ENCODE measurements at regions not wholly inside any gene's neighbourhood (a gene's known extent, or its start where the extent isn't known, plus 50 kb on each side); places are given as distances from the start of the nearest gene placed in this dataset.
"Not testable (repeated sequence)": the region's sequence is repeated elsewhere in the genome, so short reads cannot be mapped to it uniquely, and the experiment has no call there.

- no peak for DNase-seq (ENCODE audit: low spot score)
- Histone ChIP-seq H3K9me3 (ENCODE audit: low read length) (no peaks in the 10 kb centered on the region), H3K27ac (ENCODE audit: low read depth, low read length, poor library complexity, severe bottlenecking) (no peak overlapping the region), H3K79me2 (ENCODE audit: insufficient read depth, low read depth, low read length) (no peaks in the 10 kb centered on the region), H3K4me2 (ENCODE audit: low read length) (no peak overlapping the region), H4K20me1 (ENCODE audit: insufficient read depth, low read length) (no peaks in the 10 kb centered on the region), H3K4me1 (ENCODE audit: insufficient read depth, low read length, poor library complexity, severe bottlenecking) (no peaks in the 10 kb centered on the region), H3K4me3 (ENCODE audit: low read depth, low read length, poor library complexity, severe bottlenecking) (no peak overlapping the region), H3K9me2 (ENCODE audit: insufficient read depth, low read length) (no peaks in the 10 kb centered on the region), H3K36me3 (ENCODE audit: insufficient read depth, low read length) (no peaks in the 10 kb centered on the region), H2AFZ (ENCODE audit: low read length) (no peak overlapping the region)
- intact Hi-C loops (cut with micrococcal nuclease; ENCODE audit: unreplicated experiment) = loop anchor here (1.0 to 2.0 kb wide), 6 partner anchors 181 to 803 kb away; no protein-coding TSS in a partner anchor
- ChIA-PET CTCF (ENCODE audit: unreplicated experiment) (interaction anchor here (0.6 kb wide), 1 partner anchor 79 kb away, joined by 3 read pairs; no protein-coding TSS in a partner anchor), POLR2A (interaction anchor here (0.7 kb wide), 1 partner anchor 46 kb away, joined by 4 read pairs; no protein-coding TSS in a partner anchor)
- no TSS peak for BruUV-seq (replicated peaks)
- TF ChIP-seq CTCF (conservative IDR thresholded peaks at IDR 0.05; ENCODE audit: low read length) (no peak), EZH2phosphoT487 (IDR thresholded peaks at IDR 0.05; ENCODE audit: borderline replicate concordance, low read depth, low read length) (no peak)
Observed at GRCh38 chr1:200487650-200488049, 77.8 kb upstream of the ZNF281 start.

- no peaks in the 10 kb centered on the region for H3K9me2 ChIP-seq (ENCODE audit: insufficient read depth, low read length)
- no peaks in the 10 kb centered on the region for H3K79me2 ChIP-seq (ENCODE audit: insufficient read depth, low read depth, low read length)
- no peak overlapping the region for H2AFZ ChIP-seq (ENCODE audit: low read length)
- H3K4me3 ChIP-seq (ENCODE audit: low read depth, low read length, poor library complexity, severe bottlenecking) = no peak overlapping the region
- no peak for TF ChIP-seq EZH2phosphoT487 (IDR thresholded peaks at IDR 0.05; ENCODE audit: borderline replicate concordance, low read depth, low read length)
- no peak for TF ChIP-seq CTCF (conservative IDR thresholded peaks at IDR 0.05; ENCODE audit: low read length)
- H3K9me3 ChIP-seq (ENCODE audit: low read length) = no peaks in the 10 kb centered on the region
- intact Hi-C loops (cut with micrococcal nuclease; ENCODE audit: unreplicated experiment) = no loop called here
- no peaks in the 10 kb centered on the region for H4K20me1 ChIP-seq (ENCODE audit: insufficient read depth, low read length)
- no peak overlapping the region for H3K27ac ChIP-seq (ENCODE audit: low read depth, low read length, poor library complexity, severe bottlenecking)
- no peak overlapping the region for H3K4me2 ChIP-seq (ENCODE audit: low read length)
- ChIA-PET CTCF (ENCODE audit: unreplicated experiment) (no interaction called here), POLR2A (no interaction called here)
- H3K36me3 ChIP-seq (ENCODE audit: insufficient read depth, low read length) = no peaks in the 10 kb centered on the region
- DNase-seq (ENCODE audit: low spot score) = no peak
- H3K4me1 ChIP-seq (ENCODE audit: insufficient read depth, low read length, poor library complexity, severe bottlenecking) = no peaks in the 10 kb centered on the region
- BruUV-seq (replicated peaks) = no TSS peak
Observed at GRCh38 chr1:200486634-200487033, 76.8 kb upstream of the ZNF281 start.

- H2AFZ ChIP-seq (ENCODE audit: low read length); H3K9me2 ChIP-seq (ENCODE audit: insufficient read depth, low read length); H4K20me1 ChIP-seq (ENCODE audit: insufficient read depth, low read length); intact Hi-C loops (cut with micrococcal nuclease; ENCODE audit: unreplicated experiment); H3K9me3 ChIP-seq (ENCODE audit: low read length); H3K4me3 ChIP-seq (ENCODE audit: low read depth, low read length, poor library complexity, severe bottlenecking); BruUV-seq (replicated peaks); H3K4me1 ChIP-seq (ENCODE audit: insufficient read depth, low read length, poor library complexity, severe bottlenecking); H3K27ac ChIP-seq (ENCODE audit: low read depth, low read length, poor library complexity, severe bottlenecking); CTCF ChIA-PET (ENCODE audit: unreplicated experiment); POLR2A ChIA-PET; H3K79me2 ChIP-seq (ENCODE audit: insufficient read depth, low read depth, low read length); H3K4me2 ChIP-seq (ENCODE audit: low read length); H3K36me3 ChIP-seq (ENCODE audit: insufficient read depth, low read length); DNase-seq (ENCODE audit: low spot score): not testable (repeated sequence)
Observed at GRCh38 chr1:200484438-200484946, 74.7 kb upstream of the ZNF281 start.

Data from OCI-LY7 (cell line).